Dermis microvascular lymphatic vessel endothelial cell (primary cell): ENCODE measurements at regions not wholly inside any gene's neighbourhood (a gene's known extent, or its start where the extent isn't known, plus 50 kb on each side); places are given as distances from the start of the nearest gene placed in this dataset.
"Not testable (repeated sequence)": the region's sequence is repeated elsewhere in the genome, so short reads cannot be mapped to it uniquely, and the experiment has no call there.

ENCODE experiments used
- DNase-seq, 2 donors: peaks; one replicate each; pipeline versions ENCODE4 v3.0.0 to v3.0.0-alpha.2; 2010; ENCODE audit warnings: low read depth in 2 of 2

- DNase-seq: not testable (repeated sequence)
Measured at GRCh38 chr9:65223986-65224385, 61.0 kb downstream of the FOXD4L5 start.

- DNase-seq: not testable (repeated sequence)
Measured at GRCh38 chr9:65208834-65209233, 76.2 kb downstream of the FOXD4L5 start.

- DNase-seq: not testable (repeated sequence)
Measured at GRCh38 chr9:65207273-65207672, 77.7 kb downstream of the FOXD4L5 start.

- not testable (repeated sequence) for DNase-seq
Measured at GRCh38 chr9:65205853-65206252, 79.2 kb downstream of the FOXD4L5 start.

GRCh38 chr9:65195781-65196180 lies 89.2 kb downstream of the FOXD4L5 start:
- DNase-seq: not testable (repeated sequence)

GRCh38 chr9:65155937-65156336 lies 129.1 kb downstream of the FOXD4L5 start:
- peak; percentile 45 to 71 for DNase-seq
